ENCODE measurements at regions not wholly inside any gene's neighbourhood (a gene's known extent, or its start where the extent isn't known, plus 50 kb on each side); places are given as distances from the start of the nearest gene placed in this dataset.

DNA sequence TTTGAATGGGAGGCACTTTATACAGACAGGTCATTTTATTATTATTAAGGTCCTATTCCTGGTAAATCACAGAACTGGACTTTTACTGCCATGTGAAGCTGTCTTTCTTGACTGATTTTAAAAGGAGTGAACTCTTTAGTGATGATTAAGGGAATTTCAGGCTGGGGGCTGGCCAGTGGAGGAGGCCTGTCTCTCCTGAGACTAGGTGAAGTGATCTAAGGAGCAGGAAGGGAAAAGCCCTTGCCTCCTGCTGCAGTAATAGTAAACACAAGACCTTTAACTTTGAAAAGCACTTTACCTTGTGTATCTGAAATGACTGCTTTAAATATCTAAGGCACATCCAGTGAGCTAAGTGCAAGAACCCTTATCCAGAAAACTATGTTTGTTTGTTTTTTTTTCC is 118.0 kb upstream of the SPAG17 start:
- no TSS peak for BruUV-seq (replicated peaks)
- no peaks in the 10 kb centered on the region for H3K36me3 ChIP-seq (ENCODE audit: control insufficient read depth, insufficient read depth, low read length)
- H3K9me1 ChIP-seq (ENCODE audit: insufficient read depth, low read length) = no peaks in the 10 kb centered on the region
- H3K4me2 ChIP-seq (ENCODE audit: low read depth, low read length) = no peak overlapping the region
- H3K9ac ChIP-seq (ENCODE audit: low read depth, low read length) = no peak overlapping the region
- H3K4ac ChIP-seq (ENCODE audit: low read depth, low read length) = no peak overlapping the region
- H4K8ac ChIP-seq (ENCODE audit: low read depth in 2 of 2, low read length in 2 of 2) = no peak overlapping the region
- POLR2A ChIA-PET (ENCODE audit: unreplicated experiment) = no interaction called here
- H3K4me3 ChIP-seq (ENCODE audit: insufficient read depth, low read depth, low read length) = no peak overlapping the region
- intact Hi-C loops (cut with micrococcal nuclease) (loop anchor here (10.0 kb wide), 1 partner anchor 58 kb away; no protein-coding TSS in a partner anchor), dilution Hi-C loops (cut with HindIII; ENCODE audit: low sequenced_read_pairs, unreplicated experiment) (no loop called here), in situ Hi-C loops (cut with MboI; ENCODE audit: low sequenced_read_pairs) (no loop called here)
- H2AK5ac ChIP-seq (ENCODE audit: low read depth, low read length) = no peak overlapping the region
- no peaks in the 10 kb centered on the region for H4K20me1 ChIP-seq (ENCODE audit: insufficient read depth, low read length)
- no peak overlapping the region for H2BK5ac ChIP-seq (ENCODE audit: low read depth, low read length, poor library complexity, severe bottlenecking)
- H3K18ac ChIP-seq (ENCODE audit: low read depth, low read length) = no peak overlapping the region
- H3K23ac ChIP-seq (ENCODE audit: low read depth, low read length) = no peak overlapping the region
- H4K5ac ChIP-seq (ENCODE audit: low read depth, low read length) = no peak overlapping the region
- no peaks in the 10 kb centered on the region for H3K27me3 ChIP-seq (ENCODE audit: control insufficient read depth, insufficient read depth, low read length)
- no peak overlapping the region for H2BK15ac ChIP-seq (ENCODE audit: low read depth, low read length)
- H2AK9ac ChIP-seq (replicated peaks; ENCODE audit: low read depth, low read length, poor library complexity) = no peak overlapping the region
- H2BK120ac ChIP-seq (ENCODE audit: low read depth, low read length) = no peak overlapping the region
- H2BK20ac ChIP-seq (ENCODE audit: low read depth, low read length) = no peak overlapping the region
- H3K14ac ChIP-seq (replicated peaks; ENCODE audit: low read depth, low read length) = no peak overlapping the region
- TF ChIP-seq CEBPB (IDR thresholded peaks at IDR 0.05; ENCODE audit: low read depth, low read length) (no peak), RCOR1 (IDR thresholded peaks at IDR 0.05; ENCODE audit: insufficient replicate concordance, low read length) (no peak), RAD21 (IDR thresholded peaks at IDR 0.05; ENCODE audit: low read length) (no peak), MAFK (IDR thresholded peaks at IDR 0.05; ENCODE audit: low read depth, low read length) (no peak), POLR2A (IDR thresholded peaks at IDR 0.05; ENCODE audit: low read depth, low read length) (no peak), FOS (IDR thresholded peaks at IDR 0.05; ENCODE audit: low read depth, low read length) (no peak), CTCF (conservative IDR thresholded peaks at IDR 0.05; ENCODE audit: low read depth, low read length) (no peak), SMC3 (IDR thresholded peaks at IDR 0.05; ENCODE audit: low read depth, low read length) (no peak), USF2 (IDR thresholded peaks at IDR 0.05; ENCODE audit: low read depth, low read length) (no peak), BHLHE40 (IDR thresholded peaks at IDR 0.05; ENCODE audit: low read depth, low read length) (no peak), MXI1 (IDR thresholded peaks at IDR 0.05; ENCODE audit: borderline replicate concordance, low read depth, low read length) (no peak), RFX5 (IDR thresholded peaks at IDR 0.05; ENCODE audit: low read depth, low read length) (no peak), ELK1 (IDR thresholded peaks at IDR 0.05; ENCODE audit: borderline replicate concordance, low read depth, low read length) (no peak), MAZ (IDR thresholded peaks at IDR 0.05; ENCODE audit: borderline replicate concordance, low read depth, low read length) (no peak)
- H3K79me1 ChIP-seq (ENCODE audit: low read depth in 1 of 2, low read length in 2 of 2) = no peaks in the 10 kb centered on the region
- no peaks in the 10 kb centered on the region for H3K9me3 ChIP-seq (ENCODE audit: control insufficient read depth, insufficient read depth, low read length)
- no peak overlapping the region for H3K56ac ChIP-seq (ENCODE audit: extremely low read depth, insufficient read depth, low read length)
- H2AFZ ChIP-seq (replicated peaks; ENCODE audit: low read length, poor library complexity) = no peak overlapping the region
- no peak for ATAC-seq (ENCODE audit: low read depth)
- CTCF ChIA-PET = no interaction called here
- H4K91ac ChIP-seq (ENCODE audit: insufficient read depth, low read depth, low read length) = no peak overlapping the region
- no peak for DNase-seq
- H3K27ac ChIP-seq (ENCODE audit: insufficient read depth, low read length) = no peak overlapping the region
- no peaks in the 10 kb centered on the region for H3K4me1 ChIP-seq (ENCODE audit: control insufficient read depth, insufficient read depth, low read length)
